ENCODE measurements at regions not wholly inside any gene's neighbourhood (a gene's known extent, or its start where the extent isn't known, plus 50 kb on each side); places are given as distances from the start of the nearest gene placed in this dataset.

- Mint-ChIP-seq H3K36me3 (ENCODE audit: insufficient read depth, unreplicated experiment) (no peaks in the 10 kb centered on the region), H3K27me3 (ENCODE audit: insufficient read depth, unreplicated experiment) (no peaks in the 10 kb centered on the region), H3K4me1 (ENCODE audit: low read depth, unreplicated experiment) (peaks cover 32% of the 10 kb centered on the region), H3K27ac (ENCODE audit: unreplicated experiment) (no peak overlapping the region), H3K4me3 (ENCODE audit: unreplicated experiment) (no peak overlapping the region), H3K9me3 (ENCODE audit: unreplicated experiment) (no peaks in the 10 kb centered on the region)
- no peaks in the 10 kb centered on the region for H3K9me3 ChIP-seq
- ChIA-PET CTCF (interaction anchor here (1.3 to 1.7 kb wide), 3 partner anchors 8 to 91 kb away, joined by 3 to 8 read pairs (median 4); no protein-coding TSS in a partner anchor), POLR2A (interaction anchor here (0.6 kb wide), 1 partner anchor 418 kb away, joined by 7 read pairs; no protein-coding TSS in a partner anchor)
- TF ChIP-seq CTCF (IDR thresholded peaks at IDR 0.05; ENCODE audit: insufficient read depth in 1 of 2, low read depth in 1 of 2, low read length in 1 of 2, severe bottlenecking in 1 of 2, unreplicated experiment in 1 of 2) = no peak
- no peak for DNase-seq
- BruUV-seq (replicated peaks) = no TSS peak
- intact Hi-C loops (cut with micrococcal nuclease; ENCODE audit: unreplicated experiment) = no loop called here
- no peaks in the 10 kb centered on the region for H3K36me3 ChIP-seq (ENCODE audit: control insufficient read depth, insufficient read depth, low read length)
- H3K27me3 ChIP-seq (replicated peaks; ENCODE audit: control insufficient read depth, insufficient read depth, low read length) = no peaks in the 10 kb centered on the region
- peaks cover 28% of the 10 kb centered on the region for H3K4me1 ChIP-seq
- H3K4me3 ChIP-seq (ENCODE audit: low read depth, low read length) = no peak overlapping the region
Observed at GRCh38 chr5:32499261-32499660, 54.7 kb upstream of the ZFR start.

GRCh38 chr5:32498484-32498883, 53.9 kb upstream of the ZFR start:
- no TSS peak for BruUV-seq (replicated peaks)
- H3K9me3 ChIP-seq = no peaks in the 10 kb centered on the region

DNA sequence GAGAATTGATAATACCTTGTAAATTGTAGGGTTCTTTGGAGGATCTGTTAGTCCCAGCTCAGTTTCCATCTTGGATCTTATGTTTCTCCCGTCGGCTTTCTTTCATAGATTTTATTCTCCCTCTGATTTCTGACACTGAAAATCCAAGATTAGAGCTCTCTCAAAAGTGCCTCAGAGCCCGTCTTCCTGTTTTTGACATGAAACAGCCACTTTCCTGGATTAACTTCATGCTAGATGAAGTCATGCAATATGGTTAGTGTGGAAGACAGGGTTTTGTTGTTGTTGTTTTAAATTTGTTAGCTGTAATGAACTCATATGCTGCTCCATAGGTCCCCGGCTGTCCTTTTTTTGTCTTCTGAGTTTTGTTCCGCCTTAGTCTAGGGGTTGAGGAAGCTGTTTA, 51.6 kb upstream of the ZFR start:
- Histone ChIP-seq H3K9me3 (no peaks in the 10 kb centered on the region), H3K4me1 (peaks cover 28% of the 10 kb centered on the region), H3K4me3 (ENCODE audit: low read depth, low read length) (no peak overlapping the region), H3K27me3 (replicated peaks; ENCODE audit: control insufficient read depth, insufficient read depth, low read length) (no peaks in the 10 kb centered on the region), H3K36me3 (ENCODE audit: control insufficient read depth, insufficient read depth, low read length) (no peaks in the 10 kb centered on the region)
- Mint-ChIP-seq H3K4me3 (ENCODE audit: unreplicated experiment) (no peak overlapping the region), H3K9me3 (ENCODE audit: unreplicated experiment) (no peaks in the 10 kb centered on the region), H3K27me3 (ENCODE audit: insufficient read depth, unreplicated experiment) (no peaks in the 10 kb centered on the region), H3K27ac (ENCODE audit: unreplicated experiment) (no peak overlapping the region), H3K36me3 (ENCODE audit: insufficient read depth, unreplicated experiment) (no peaks in the 10 kb centered on the region), H3K4me1 (ENCODE audit: low read depth, unreplicated experiment) (peaks cover 27% of the 10 kb centered on the region)
- no peak for TF ChIP-seq CTCF (IDR thresholded peaks at IDR 0.05; ENCODE audit: insufficient read depth in 1 of 2, low read depth in 1 of 2, low read length in 1 of 2, severe bottlenecking in 1 of 2, unreplicated experiment in 1 of 2)
- ChIA-PET CTCF (no interaction called here), POLR2A (no interaction called here)
- DNase-seq = no peak
- BruUV-seq (replicated peaks) = no TSS peak
- intact Hi-C loops (cut with micrococcal nuclease; ENCODE audit: unreplicated experiment) = no loop called here

More at GRCh38 chr5:32498484-32498883, 53.9 kb upstream of the ZFR start:
- Mint-ChIP-seq H3K27me3 (ENCODE audit: insufficient read depth, unreplicated experiment) (no peaks in the 10 kb centered on the region), H3K36me3 (ENCODE audit: insufficient read depth, unreplicated experiment) (no peaks in the 10 kb centered on the region), H3K4me3 (ENCODE audit: unreplicated experiment) (no peak overlapping the region), H3K4me1 (ENCODE audit: low read depth, unreplicated experiment) (peaks cover 32% of the 10 kb centered on the region), H3K27ac (ENCODE audit: unreplicated experiment) (no peak overlapping the region), H3K9me3 (ENCODE audit: unreplicated experiment) (no peaks in the 10 kb centered on the region)
- no peak for TF ChIP-seq CTCF (IDR thresholded peaks at IDR 0.05; ENCODE audit: insufficient read depth in 1 of 2, low read depth in 1 of 2, low read length in 1 of 2, severe bottlenecking in 1 of 2, unreplicated experiment in 1 of 2)
- ChIA-PET POLR2A (no interaction called here), CTCF (no interaction called here)
- no peaks in the 10 kb centered on the region for H3K27me3 ChIP-seq (replicated peaks; ENCODE audit: control insufficient read depth, insufficient read depth, low read length)
- no peaks in the 10 kb centered on the region for H3K36me3 ChIP-seq (ENCODE audit: control insufficient read depth, insufficient read depth, low read length)
- no peak overlapping the region for H3K4me3 ChIP-seq (ENCODE audit: low read depth, low read length)
- DNase-seq = no peak
- H3K4me1 ChIP-seq = peaks cover 28% of the 10 kb centered on the region
- intact Hi-C loops (cut with micrococcal nuclease; ENCODE audit: unreplicated experiment) = no loop called here
